Liver (tissue), 9 donors: ENCODE measurements at regions not wholly inside any gene's neighbourhood (a gene's known extent, or its start where the extent isn't known, plus 50 kb on each side); places are given as distances from the start of the nearest gene placed in this dataset. TPM values are rescaled to one million over a fixed set of nuclear protein-coding genes. Genes with fewer than 3 reads are reported as not detected.

Experiments used
- DNase-seq: peaks from one replicate; pipeline ENCODE4 v3.0.0-alpha.2; 2017; ENCODE audit warnings: low spot score
- H3K27ac ChIP-seq, 2 donors: one replicate each; pipeline ENCODE4 v1.7.0; 2013; ENCODE audit warnings: inconsistent platforms in 2 of 2, low read length in 2 of 2, control low read depth in 1 of 2, low read depth in 1 of 2, mild to moderate bottlenecking in 1 of 2
- H3K27me3 ChIP-seq, 4 donors: one replicate each; pipeline versions ENCODE4 v1.6.1 to v1.7.0; 2013; ENCODE audit warnings: low read length in 3 of 4, inconsistent platforms in 1 of 4, mild to moderate bottlenecking in 1 of 4, moderate library complexity in 1 of 4; ENCODE audit not compliant: control insufficient read depth in 4 of 4, insufficient read depth in 4 of 4
- H3K36me3 ChIP-seq, 4 donors: one replicate each; pipeline versions ENCODE4 v1.6.1 to v1.7.0; 2013; ENCODE audit warnings: low read length in 3 of 4, mild to moderate bottlenecking in 3 of 4, low read depth in 1 of 4, moderate library complexity in 1 of 4; ENCODE audit not compliant: control insufficient read depth in 4 of 4, insufficient read depth in 3 of 4
- H3K4me1 ChIP-seq, 4 donors: one replicate each; pipeline versions ENCODE4 v1.6.1 to v1.7.0; 2013; ENCODE audit warnings: low read length in 3 of 4, mild to moderate bottlenecking in 3 of 4, moderate library complexity in 1 of 4; ENCODE audit not compliant: control insufficient read depth in 4 of 4, insufficient read depth in 4 of 4
- H3K4me3 ChIP-seq, 3 donors: one replicate each; pipeline versions ENCODE4 v1.6.1 to v1.7.0; 2013; ENCODE audit warnings: low read length in 3 of 3, control low read depth in 1 of 3, low read depth in 1 of 3, mild to moderate bottlenecking in 1 of 3
- H3K9ac ChIP-seq, 2 donors: one replicate each; pipeline ENCODE4 v1.7.0; 2013; ENCODE audit warnings: low read length in 2 of 2, mild to moderate bottlenecking in 2 of 2, moderate library complexity in 2 of 2, control low read depth in 1 of 2, low read depth in 1 of 2
- H3K9me3 ChIP-seq, 4 donors: one replicate each; pipeline versions ENCODE4 v1.6.1 to v1.7.0; 2013; ENCODE audit warnings: low read length in 3 of 4; ENCODE audit not compliant: control insufficient read depth in 4 of 4
- ATF3 ChIP-seq: IDR thresholded peaks from 2 replicates; pipeline ENCODE4 v1.6.1; 2016; ENCODE audit warnings: antibody characterized with exemption
- CTCF ChIP-seq: fragments of 150-350 bp; IDR thresholded peaks from 2 replicates; pipeline ENCODE4 v1.5.1; 2017; ENCODE audit warnings: improper control_type of control experiment, low read depth, low read length; ENCODE audit not compliant: missing input control
- EGR1 ChIP-seq, 2 donors: IDR thresholded peaks; 2 replicates each; pipeline ENCODE4 v1.6.1; 2016 to 2018; ENCODE audit warnings: antibody characterized with exemption in 2 of 2, low read depth in 2 of 2
- FOXA1 ChIP-seq: IDR thresholded peaks from 2 replicates; pipeline ENCODE4 v1.6.1; 2016; ENCODE audit warnings: antibody characterized with exemption
- FOXA2 ChIP-seq: IDR thresholded peaks from 2 replicates; pipeline ENCODE4 v1.6.1; 2016; ENCODE audit warnings: antibody characterized with exemption
- HNF4A ChIP-seq, 2 donors: conservative IDR thresholded peaks; 2 replicates each; pipeline ENCODE4 v1.6.1; 2016; ENCODE audit warnings: antibody characterized with exemption in 2 of 2, mild to moderate bottlenecking in 2 of 2
- HNF4G ChIP-seq: IDR thresholded peaks from 2 replicates; pipeline ENCODE4 v1.6.1; 2016; ENCODE audit warnings: antibody characterized with exemption
- JUND ChIP-seq, 2 donors: IDR thresholded peaks; 2 replicates each; pipeline ENCODE4 v1.6.1; 2016; ENCODE audit warnings: antibody characterized with exemption in 2 of 2
- NR2F2 ChIP-seq: IDR thresholded peaks from 2 replicates; pipeline ENCODE4 v1.6.1; 2016; ENCODE audit warnings: antibody characterized with exemption
- RAD21 ChIP-seq, 2 donors: IDR thresholded peaks; 2 replicates each; pipeline ENCODE4 v1.6.1; 2016; ENCODE audit warnings: antibody characterized with exemption in 2 of 2, mild to moderate bottlenecking in 2 of 2
- SP1 ChIP-seq: IDR thresholded peaks from 2 replicates; pipeline ENCODE4 v1.6.1; 2018; ENCODE audit warnings: antibody characterized with exemption, mild to moderate bottlenecking
- TAF1 ChIP-seq: conservative IDR thresholded peaks from 2 replicates; pipeline ENCODE4 v1.6.1; 2016; ENCODE audit warnings: antibody characterized with exemption, mild to moderate bottlenecking
- ZBTB33 ChIP-seq: IDR thresholded peaks from 2 replicates; pipeline ENCODE4 v1.6.1; 2016; ENCODE audit warnings: antibody characterized with exemption
- WGBS: extraction: QIAGEN DNeasy Blood & Tissue Kit; methylation state at CpG from one replicate; pipeline ENCODE4 v1.1.7; 2013; 5-methylcytosine and 5-hydroxymethylcytosine counted together
- small RNA-seq: library from RNA; depleted of rRNA; stranded (forward); fragments of <200 nt; gene quantifications from one replicate; pipeline ENCODE3, GENCODE V24; 2014
- donor health status: healthy.
- donor health status: healthy.
- donor health status: healthy.
- donor health status: healthy.
- donor health status: healthy.

GRCh38 chr1:193308438-193308837 lies 122.0 kb upstream of the B3GALT2 start:
- H3K27me3 ChIP-seq: no peaks in the 10 kb centered on the region
- no peaks in the 10 kb centered on the region for H3K4me1 ChIP-seq
- H3K4me3 ChIP-seq: no peak overlapping the region
- H3K36me3 ChIP-seq: no peaks in the 10 kb centered on the region
- DNase-seq: no peak
- TF ChIP-seq JUND (IDR thresholded peaks at IDR 0.05) (no peak), ATF3 (no peak), FOXA1 (no peak), TAF1 (no peak), NR2F2 (no peak), SP1 (no peak), HNF4A (conservative IDR thresholded peaks at IDR 0.05) (no peak), EGR1 (IDR thresholded peaks at IDR 0.05; ENCODE audit: low read depth in 2 of 2) (no peak), RAD21 (IDR thresholded peaks at IDR 0.05) (no peak), ZBTB33 (no peak)
- WGBS: 48% methylated on average over 1 of the region's 1 CpG
- no peak overlapping the region for H3K9ac ChIP-seq
- no peak overlapping the region for H3K27ac ChIP-seq
- H3K9me3 ChIP-seq: no peaks in the 10 kb centered on the region

GRCh38 chr1:193306430-193306829 lies 120.0 kb upstream of the B3GALT2 start:
- DNase-seq: no peak
- 89% methylated on average over 2 of the region's 2 CpGs for WGBS
- H3K27me3 ChIP-seq: no peaks in the 10 kb centered on the region
- no peaks in the 10 kb centered on the region for H3K4me1 ChIP-seq
- H3K9ac ChIP-seq: no peak overlapping the region
- no peaks in the 10 kb centered on the region for H3K36me3 ChIP-seq
- no peak overlapping the region for H3K27ac ChIP-seq
- TF ChIP-seq EGR1 (IDR thresholded peaks at IDR 0.05; ENCODE audit: low read depth in 2 of 2): no peak
- TF ChIP-seq CTCF: no peak
- no peak for TF ChIP-seq HNF4A (conservative IDR thresholded peaks at IDR 0.05)
- no peak for TF ChIP-seq ZBTB33
- no peak for TF ChIP-seq HNF4G
- no peak for TF ChIP-seq FOXA2
- no peak for TF ChIP-seq RAD21 (IDR thresholded peaks at IDR 0.05)
- no peak overlapping the region for H3K4me3 ChIP-seq
- H3K9me3 ChIP-seq: no peaks in the 10 kb centered on the region

Small RNA genes lying in the stretch of these regions (small RNA-seq; reads per million reads assigned to genes)
- gene RNU6-983P: not detected
